OCI-LY1 (cell line): ENCODE measurements at regions not wholly inside any gene's neighbourhood (a gene's known extent, or its start where the extent isn't known, plus 50 kb on each side); places are given as distances from the start of the nearest gene placed in this dataset.

Source experiments
- H2AFZ ChIP-seq: fragments of 200-600 bp; sonication (generic), shearing (Covaris generic); 2 replicates; pipeline ENCODE4 v1.6.0; 2014; ENCODE audit warnings: antibody characterized with exemption, mild to moderate bottlenecking, low read length
- H3F3A ChIP-seq: fragments of 200-600 bp; sonication (generic), shearing (Covaris generic); 2 replicates; pipeline ENCODE4 v1.6.0; 2014; ENCODE audit warnings: mild to moderate bottlenecking, antibody characterized with exemption, low read length, moderate library complexity; ENCODE audit not compliant: insufficient read depth
- H3K27ac ChIP-seq: fragments of 200-600 bp; sonication (generic); 2 replicates; pipeline ENCODE4 v1.5.1; 2014; ENCODE audit warnings: low read length, mixed run types, mild to moderate bottlenecking, low read depth; ENCODE audit not compliant: poor library complexity, severe bottlenecking
- H3K27me3 ChIP-seq: fragments of 200-600 bp; sonication (generic); 2 replicates; pipeline ENCODE4 v1.6.0; 2014; ENCODE audit warnings: antibody characterized with exemption, mild to moderate bottlenecking, low read length, moderate library complexity; ENCODE audit not compliant: insufficient read depth
- H3K36me3 ChIP-seq: fragments of 200-600 bp; sonication (generic); 2 replicates; pipeline ENCODE4 v1.6.1; 2014; ENCODE audit warnings: mild to moderate bottlenecking, antibody characterized with exemption, low read length, moderate library complexity, mixed read lengths; ENCODE audit not compliant: insufficient read depth
- H3K4me1 ChIP-seq: fragments of 200-600 bp; sonication (generic); 2 replicates; pipeline ENCODE4 v1.5.1; 2014; ENCODE audit warnings: mild to moderate bottlenecking, low read length, moderate library complexity; ENCODE audit not compliant: insufficient read depth, severe bottlenecking
- H3K4me2 ChIP-seq: fragments of 200-600 bp; sonication (generic), shearing (Covaris generic); 2 replicates; pipeline ENCODE4 v1.6.1; 2014; ENCODE audit warnings: low read length
- H3K4me3 ChIP-seq: fragments of 200-600 bp; sonication (generic); 2 replicates; pipeline ENCODE4 v1.5.1; 2014; ENCODE audit warnings: low read length, low read depth, mild to moderate bottlenecking, mixed read lengths; ENCODE audit not compliant: poor library complexity, severe bottlenecking
- H3K79me2 ChIP-seq: fragments of 200-600 bp; shearing (Covaris generic); 2 replicates; pipeline ENCODE4 v1.6.1; 2016; ENCODE audit warnings: mixed run types, low read length, mixed read lengths; ENCODE audit not compliant: insufficient read depth
- H3K9ac ChIP-seq: fragments of 200-600 bp; sonication (generic), shearing (Covaris generic); 2 replicates; pipeline ENCODE4 v1.6.1; 2014; ENCODE audit warnings: mild to moderate bottlenecking, low read length, mixed read lengths
- H3K9me2 ChIP-seq: fragments of 200-600 bp; sonication (generic), shearing (Covaris generic); 2 replicates; pipeline ENCODE4 v1.6.1; 2014; ENCODE audit warnings: low read depth, mild to moderate bottlenecking, low read length, mixed read lengths
- H3K9me3 ChIP-seq: fragments of 200-600 bp; shearing (Covaris generic); 2 replicates; pipeline ENCODE4 v1.6.1; 2014; ENCODE audit warnings: low read length, mixed read lengths
- H4K20me1 ChIP-seq: fragments of 200-600 bp; sonication (generic), shearing (Covaris generic); 2 replicates; pipeline ENCODE4 v1.6.0; 2016; ENCODE audit warnings: mild to moderate bottlenecking, low read length; ENCODE audit not compliant: insufficient read depth
- CTCF ChIP-seq: fragments of 200-600 bp; sonication (generic), shearing (Covaris generic); IDR thresholded peaks from 2 replicates; pipeline ENCODE4 v1.5.1; 2017; ENCODE audit warnings: mild to moderate bottlenecking, antibody characterized with exemption, low read length, moderate library complexity, mixed read lengths
- EZH2 ChIP-seq: fragments of 200-600 bp; sonication (generic), shearing (Covaris generic); IDR thresholded peaks from 2 replicates; pipeline ENCODE4 v1.8.0; 2017; ENCODE audit warnings: borderline replicate concordance, mixed run types, mild to moderate bottlenecking, antibody characterized with exemption, low read length, moderate library complexity, mixed read lengths

- TF ChIP-seq EZH2 (no peak), CTCF (no peak)
- Histone ChIP-seq H3F3A (no peaks in the 10 kb centered on the region), H2AFZ (no peak overlapping the region), H3K9me2 (no peaks in the 10 kb centered on the region), H3K79me2 (no peaks in the 10 kb centered on the region), H4K20me1 (no peaks in the 10 kb centered on the region), H3K27ac (no peak overlapping the region), H3K4me3 (no peak overlapping the region), H3K9ac (no peak overlapping the region), H3K4me2 (no peak overlapping the region), H3K9me3 (no peaks in the 10 kb centered on the region), H3K4me1 (no peaks in the 10 kb centered on the region), H3K27me3 (no peaks in the 10 kb centered on the region), H3K36me3 (no peaks in the 10 kb centered on the region)
Observed at GRCh38 chr3:98962951-98963350, 61.5 kb upstream of the DCBLD2 start.

- Histone ChIP-seq H3K36me3 (no peaks in the 10 kb centered on the region), H3K4me3 (no peak overlapping the region), H3K9ac (no peak overlapping the region), H3K9me3 (no peaks in the 10 kb centered on the region), H3K4me2 (no peak overlapping the region), H3K27ac (no peak overlapping the region), H3K4me1 (no peaks in the 10 kb centered on the region), H2AFZ (no peak overlapping the region), H4K20me1 (no peaks in the 10 kb centered on the region), H3K27me3 (no peaks in the 10 kb centered on the region), H3K9me2 (no peaks in the 10 kb centered on the region), H3K79me2 (no peaks in the 10 kb centered on the region), H3F3A (no peaks in the 10 kb centered on the region)
- TF ChIP-seq CTCF = no peak
- TF ChIP-seq EZH2 = no peak
Observed at GRCh38 chr3:98962189-98962930, 60.9 kb upstream of the DCBLD2 start.

- no peaks in the 10 kb centered on the region for H3K4me1 ChIP-seq
- H4K20me1 ChIP-seq = no peaks in the 10 kb centered on the region
- no peak overlapping the region for H2AFZ ChIP-seq
- H3K27ac ChIP-seq = no peak overlapping the region
- no peaks in the 10 kb centered on the region for H3K9me3 ChIP-seq
- no peaks in the 10 kb centered on the region for H3K27me3 ChIP-seq
- no peak overlapping the region for H3K4me3 ChIP-seq
- TF ChIP-seq CTCF (no peak), EZH2 (no peak)
- H3K9ac ChIP-seq = no peak overlapping the region
- no peaks in the 10 kb centered on the region for H3K79me2 ChIP-seq
- no peaks in the 10 kb centered on the region for H3F3A ChIP-seq
- H3K9me2 ChIP-seq = no peaks in the 10 kb centered on the region
- H3K36me3 ChIP-seq = no peaks in the 10 kb centered on the region
- H3K4me2 ChIP-seq = no peak overlapping the region
Observed at GRCh38 chr3:98961161-98962155, 60.0 kb upstream of the DCBLD2 start.
